ENCODE measurements at regions not wholly inside any gene's neighbourhood (a gene's known extent, or its start where the extent isn't known, plus 50 kb on each side); places are given as distances from the start of the nearest gene placed in this dataset.
A peak's percentile ranks its signal among the peaks of the same experiment; 100 is the strongest.

- DNase-seq (ENCODE audit: low spot score), result no peak
Measured at GRCh38 chrX:78213331-78213730, 73.9 kb upstream of the TAF9B start.

DNA sequence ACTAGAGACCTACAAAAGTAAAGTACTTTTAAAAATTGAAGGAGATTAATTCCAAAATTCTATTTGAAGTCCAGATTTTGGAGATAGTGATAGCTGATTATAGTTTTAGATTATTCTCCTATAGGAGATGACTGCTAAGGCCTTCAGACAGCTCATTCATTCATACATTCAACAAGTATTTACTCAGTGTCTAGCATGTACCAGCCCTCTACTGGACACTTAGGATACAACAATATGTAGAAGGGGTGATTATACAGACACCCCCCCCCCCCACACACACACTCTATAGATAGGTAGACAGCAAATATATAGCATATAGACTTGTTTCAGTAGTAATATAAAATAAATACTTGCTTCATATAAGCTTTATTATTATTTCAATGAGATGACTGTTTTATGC, 60.4 kb upstream of the TAF9B start:
- peak; percentile 1 for DNase-seq (ENCODE audit: low spot score)
